ENCODE measurements at regions not wholly inside any gene's neighbourhood (a gene's known extent, or its start where the extent isn't known, plus 50 kb on each side); places are given as distances from the start of the nearest gene placed in this dataset.
"Not testable (repeated sequence)": the region's sequence is repeated elsewhere in the genome, so short reads cannot be mapped to it uniquely, and the experiment has no call there.

DNA sequence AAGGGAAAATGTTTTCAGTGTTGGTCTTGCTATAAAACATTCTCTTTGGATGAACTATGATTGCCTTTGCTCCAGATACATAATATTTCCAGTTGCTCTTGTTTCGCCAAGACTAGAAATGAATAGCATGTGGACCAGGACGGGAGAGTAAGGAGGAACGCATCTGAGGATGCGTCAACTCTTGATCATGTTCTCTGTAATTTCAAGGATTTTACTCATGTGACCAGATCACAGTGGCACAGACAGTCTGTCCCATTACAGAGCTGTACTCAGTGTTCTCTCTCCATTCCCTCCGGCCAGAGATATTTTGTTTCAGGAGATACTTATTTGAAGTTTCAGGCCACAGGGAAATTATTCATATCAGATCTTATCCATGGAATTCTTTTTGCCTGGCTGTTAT, 266.6 kb downstream of the MID1IP1 start:
- Histone ChIP-seq H3K9ac (ENCODE audit: low read length) (no peak overlapping the region), H2AFZ (ENCODE audit: low read length) (no peak overlapping the region), H3K4me3 (ENCODE audit: low read length) (no peak overlapping the region), H3K9me3 (ENCODE audit: low read length) (no peaks in the 10 kb centered on the region), H3K27ac (ENCODE audit: low read length) (no peak overlapping the region), H4K20me1 (ENCODE audit: low read length) (no peaks in the 10 kb centered on the region), H3K79me2 (ENCODE audit: low read length) (no peaks in the 10 kb centered on the region), H3K4me2 (ENCODE audit: low read length) (no peak overlapping the region), H3K27me3 (ENCODE audit: low read length) (no peaks in the 10 kb centered on the region), H3K36me3 (ENCODE audit: low read depth, low read length) (no peaks in the 10 kb centered on the region), H3K9me2 (replicated peaks; ENCODE audit: low read length) (no peaks in the 10 kb centered on the region), H3F3A (ENCODE audit: low read length, unreplicated experiment) (no peaks in the 10 kb centered on the region), H3K4me1 (ENCODE audit: insufficient read depth, low read length) (peaks cover 12% of the 10 kb centered on the region)
- BruUV-seq (replicated peaks), result no TSS peak
- TF ChIP-seq EZH2 (IDR thresholded peaks at IDR 0.05; ENCODE audit: low read length, unreplicated experiment), result no peak
- TF ChIP-seq EZH2phosphoT487 (IDR thresholded peaks at IDR 0.05; ENCODE audit: borderline replicate concordance, low read length), result no peak
- TF ChIP-seq, protein P1, sequence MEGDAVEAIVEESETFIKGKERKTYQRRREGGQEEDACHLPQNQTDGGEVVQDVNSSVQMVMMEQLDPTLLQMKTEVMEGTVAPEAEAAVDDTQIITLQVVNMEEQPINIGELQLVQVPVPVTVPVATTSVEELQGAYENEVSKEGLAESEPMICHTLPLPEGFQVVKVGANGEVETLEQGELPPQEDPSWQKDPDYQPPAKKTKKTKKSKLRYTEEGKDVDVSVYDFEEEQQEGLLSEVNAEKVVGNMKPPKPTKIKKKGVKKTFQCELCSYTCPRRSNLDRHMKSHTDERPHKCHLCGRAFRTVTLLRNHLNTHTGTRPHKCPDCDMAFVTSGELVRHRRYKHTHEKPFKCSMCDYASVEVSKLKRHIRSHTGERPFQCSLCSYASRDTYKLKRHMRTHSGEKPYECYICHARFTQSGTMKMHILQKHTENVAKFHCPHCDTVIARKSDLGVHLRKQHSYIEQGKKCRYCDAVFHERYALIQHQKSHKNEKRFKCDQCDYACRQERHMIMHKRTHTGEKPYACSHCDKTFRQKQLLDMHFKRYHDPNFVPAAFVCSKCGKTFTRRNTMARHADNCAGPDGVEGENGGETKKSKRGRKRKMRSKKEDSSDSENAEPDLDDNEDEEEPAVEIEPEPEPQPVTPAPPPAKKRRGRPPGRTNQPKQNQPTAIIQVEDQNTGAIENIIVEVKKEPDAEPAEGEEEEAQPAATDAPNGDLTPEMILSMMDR (conservative IDR thresholded peaks at IDR 0.05; ENCODE audit: low read depth, low read length), result no peak
- ATAC-seq, result no peak
- ChIA-PET CTCF (no interaction called here), POLR2A (ENCODE audit: unreplicated experiment) (no interaction called here)
- DNase-seq, result no peak
- intact Hi-C loops (cut with micrococcal nuclease), result no loop called here

DNA sequence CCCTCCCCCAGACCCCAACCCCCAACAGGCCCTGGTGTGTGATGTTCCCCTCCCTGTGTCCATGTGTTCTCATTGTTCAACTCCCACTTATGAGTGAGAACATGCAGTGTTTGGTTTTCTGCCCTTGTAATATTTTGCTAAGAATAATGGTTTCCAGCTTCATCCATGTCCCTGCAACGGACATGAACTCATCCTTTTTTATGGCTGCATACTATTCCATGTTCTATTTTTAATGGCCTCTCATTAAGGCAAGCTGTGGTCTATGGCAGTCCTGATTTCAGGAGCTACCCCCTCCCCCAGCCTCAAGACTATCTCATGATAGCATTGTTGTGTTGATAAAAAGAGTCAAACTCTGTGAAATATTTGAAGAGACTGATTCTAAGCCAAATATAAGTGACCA, 267.4 kb downstream of the MID1IP1 start:
- POLR2A ChIA-PET (ENCODE audit: unreplicated experiment); CTCF ChIA-PET; H3K9me2 ChIP-seq (replicated peaks; ENCODE audit: low read length); intact Hi-C loops (cut with micrococcal nuclease); H3K9me3 ChIP-seq (ENCODE audit: low read length); H3K9ac ChIP-seq (ENCODE audit: low read length); BruUV-seq (replicated peaks); DNase-seq; H3K27ac ChIP-seq (ENCODE audit: low read length); H3K27me3 ChIP-seq (ENCODE audit: low read length); H4K20me1 ChIP-seq (ENCODE audit: low read length); H3F3A ChIP-seq (ENCODE audit: low read length, unreplicated experiment); H3K4me3 ChIP-seq (ENCODE audit: low read length); H3K79me2 ChIP-seq (ENCODE audit: low read length); H3K4me2 ChIP-seq (ENCODE audit: low read length); H3K36me3 ChIP-seq (ENCODE audit: low read depth, low read length); H2AFZ ChIP-seq (ENCODE audit: low read length); ATAC-seq: not testable (repeated sequence)
- H3K4me1 ChIP-seq (ENCODE audit: insufficient read depth, low read length), result peaks cover 12% of the 10 kb centered on the region

GRCh38 chrX:39070009-39070408, 268.8 kb downstream of the MID1IP1 start:
- Histone ChIP-seq H2AFZ (ENCODE audit: low read length) (no peak overlapping the region), H3K4me1 (ENCODE audit: insufficient read depth, low read length) (peaks cover 12% of the 10 kb centered on the region; the same call in 1 of the 2 replicates), H3K27me3 (ENCODE audit: low read length) (no peaks in the 10 kb centered on the region), H3K9me2 (replicated peaks; ENCODE audit: low read length) (no peaks in the 10 kb centered on the region), H3K79me2 (ENCODE audit: low read length) (no peaks in the 10 kb centered on the region), H3K27ac (ENCODE audit: low read length) (no peak overlapping the region), H3K4me2 (ENCODE audit: low read length) (no peak overlapping the region), H3K9ac (ENCODE audit: low read length) (no peak overlapping the region), H3F3A (ENCODE audit: low read length, unreplicated experiment) (no peaks in the 10 kb centered on the region), H4K20me1 (ENCODE audit: low read length) (no peaks in the 10 kb centered on the region), H3K4me3 (ENCODE audit: low read length) (no peak overlapping the region), H3K9me3 (ENCODE audit: low read length) (no peaks in the 10 kb centered on the region), H3K36me3 (ENCODE audit: low read depth, low read length) (no peaks in the 10 kb centered on the region)
- POLR2A ChIA-PET (ENCODE audit: unreplicated experiment), result no interaction called here
- no peak for DNase-seq
- CTCF ChIA-PET, result no interaction called here
- intact Hi-C loops (cut with micrococcal nuclease), result no loop called here
- TF ChIP-seq EZH2phosphoT487 (IDR thresholded peaks at IDR 0.05; ENCODE audit: borderline replicate concordance, low read length) (no peak), EZH2 (IDR thresholded peaks at IDR 0.05; ENCODE audit: low read length, unreplicated experiment) (no peak)
- TF ChIP-seq, protein P1 (conservative IDR thresholded peaks at IDR 0.05; ENCODE audit: low read depth, low read length), result no peak
- BruUV-seq (replicated peaks), result no TSS peak
- no peak for ATAC-seq
